Fibroblast of the aortic adventitia (primary cell): ENCODE measurements at regions not wholly inside any gene's neighbourhood (a gene's known extent, or its start where the extent isn't known, plus 50 kb on each side); places are given as distances from the start of the nearest gene placed in this dataset.
A peak's percentile ranks its signal among the peaks of the same experiment; 100 is the strongest.

Experiments used
- DNase-seq: peaks from one replicate; pipeline ENCODE4 v3.0.0-alpha.2; 2010; ENCODE audit warnings: low read depth
- H3K4me3 ChIP-seq: 2 replicates; pipeline ENCODE4 v1.5.1; 2011; ENCODE audit warnings: low read depth, mild to moderate bottlenecking, control low read depth, low read length, moderate library complexity
- TF ChIP-seq, protein P1 (sequence below): IDR thresholded peaks from 2 replicates; pipeline ENCODE4 v1.5.1; 2011; ENCODE audit warnings: mild to moderate bottlenecking, low read length, control low read depth, inconsistent platforms; ENCODE audit not compliant: insufficient read depth

DNA sequence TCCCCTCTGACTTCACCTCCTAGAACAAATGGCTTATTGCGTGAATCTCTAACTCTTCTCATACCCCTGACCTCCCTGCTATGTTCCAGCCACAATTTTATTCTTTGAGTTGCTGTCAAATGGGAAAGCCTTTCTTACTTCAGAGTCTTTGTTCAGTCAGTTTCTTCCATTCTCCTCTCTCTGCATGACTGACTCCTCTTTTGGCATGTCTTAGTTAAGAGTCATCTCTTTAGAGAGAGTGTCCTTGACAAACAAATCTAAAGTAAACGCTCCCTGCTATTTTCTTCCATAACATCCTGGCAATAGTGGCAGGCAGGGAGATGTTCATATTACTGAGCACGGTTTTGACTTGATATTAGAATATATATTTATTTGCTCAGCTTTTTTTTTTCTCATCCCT, 170.7 kb upstream of the ERBB4 start:
- no peak for DNase-seq
- TF ChIP-seq, protein P1, sequence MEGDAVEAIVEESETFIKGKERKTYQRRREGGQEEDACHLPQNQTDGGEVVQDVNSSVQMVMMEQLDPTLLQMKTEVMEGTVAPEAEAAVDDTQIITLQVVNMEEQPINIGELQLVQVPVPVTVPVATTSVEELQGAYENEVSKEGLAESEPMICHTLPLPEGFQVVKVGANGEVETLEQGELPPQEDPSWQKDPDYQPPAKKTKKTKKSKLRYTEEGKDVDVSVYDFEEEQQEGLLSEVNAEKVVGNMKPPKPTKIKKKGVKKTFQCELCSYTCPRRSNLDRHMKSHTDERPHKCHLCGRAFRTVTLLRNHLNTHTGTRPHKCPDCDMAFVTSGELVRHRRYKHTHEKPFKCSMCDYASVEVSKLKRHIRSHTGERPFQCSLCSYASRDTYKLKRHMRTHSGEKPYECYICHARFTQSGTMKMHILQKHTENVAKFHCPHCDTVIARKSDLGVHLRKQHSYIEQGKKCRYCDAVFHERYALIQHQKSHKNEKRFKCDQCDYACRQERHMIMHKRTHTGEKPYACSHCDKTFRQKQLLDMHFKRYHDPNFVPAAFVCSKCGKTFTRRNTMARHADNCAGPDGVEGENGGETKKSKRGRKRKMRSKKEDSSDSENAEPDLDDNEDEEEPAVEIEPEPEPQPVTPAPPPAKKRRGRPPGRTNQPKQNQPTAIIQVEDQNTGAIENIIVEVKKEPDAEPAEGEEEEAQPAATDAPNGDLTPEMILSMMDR = no peak
- no peak overlapping the region for H3K4me3 ChIP-seq

DNA sequence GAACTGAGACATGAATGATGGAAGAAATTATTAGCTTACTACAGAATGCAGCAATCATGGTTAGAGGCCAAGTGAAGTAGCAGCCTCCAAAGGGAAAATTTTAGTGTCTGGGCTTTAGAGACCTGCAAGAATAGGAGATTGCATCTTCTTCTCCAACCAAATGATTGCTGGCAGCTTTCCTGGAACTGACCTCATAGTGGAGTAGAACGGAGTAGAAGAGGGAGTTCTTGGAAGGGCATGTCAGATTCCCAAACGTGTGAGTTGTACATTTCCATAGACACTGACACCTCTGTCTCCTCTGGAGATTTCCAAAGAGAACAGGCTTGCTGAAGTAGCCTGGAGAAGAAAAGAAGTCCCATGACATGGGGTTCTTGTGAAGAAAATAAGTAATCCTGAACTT, 169.8 kb upstream of the ERBB4 start:
- peak; percentile 21 for DNase-seq
- H3K4me3 ChIP-seq = no peak overlapping the region

DNA sequence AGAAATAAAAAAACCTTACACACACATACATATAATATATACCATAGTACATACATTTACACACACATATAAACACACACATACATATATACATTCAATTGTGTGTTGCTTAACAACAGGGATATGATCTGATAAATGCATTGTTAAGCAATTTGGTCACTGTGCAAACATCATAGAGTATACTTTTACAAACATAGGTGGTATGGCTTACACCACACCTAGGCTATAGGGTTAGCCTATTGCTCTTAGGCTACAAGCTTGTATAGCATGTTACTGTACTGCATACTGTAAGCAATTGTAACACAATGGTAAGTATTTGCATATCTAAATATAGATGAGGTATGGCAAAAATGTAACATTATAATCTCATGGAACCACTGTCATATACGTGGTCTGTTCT, 156.8 kb upstream of the ERBB4 start:
- no peak for DNase-seq
- H3K4me3 ChIP-seq = no peak overlapping the region
- TF ChIP-seq, protein P1 = no peak

More for the DNA sequence above, 169.8 kb upstream of the ERBB4 start:
- TF ChIP-seq, protein P1 = no peak

DNA sequence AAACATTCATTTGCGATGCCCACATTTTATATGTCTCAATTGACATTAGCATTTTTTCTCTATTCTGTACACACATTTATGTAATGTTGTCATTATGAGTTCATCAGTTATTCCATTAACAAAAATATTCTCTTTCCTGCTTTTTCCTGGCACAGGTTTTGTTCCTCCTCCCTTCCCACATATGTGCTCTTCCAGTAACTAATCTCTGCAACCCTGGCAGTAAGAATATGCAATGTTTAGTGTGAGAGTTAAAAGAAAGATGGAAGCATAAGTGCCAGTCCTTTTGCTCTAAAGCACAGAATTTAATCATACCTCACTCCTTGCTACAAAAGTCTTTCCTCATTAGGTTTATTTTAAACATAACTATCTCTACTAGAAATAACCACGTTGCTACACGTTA, 155.8 kb upstream of the ERBB4 start:
- TF ChIP-seq, protein P1 = no peak
- H3K4me3 ChIP-seq = no peak overlapping the region
- no peak for DNase-seq

DNA sequence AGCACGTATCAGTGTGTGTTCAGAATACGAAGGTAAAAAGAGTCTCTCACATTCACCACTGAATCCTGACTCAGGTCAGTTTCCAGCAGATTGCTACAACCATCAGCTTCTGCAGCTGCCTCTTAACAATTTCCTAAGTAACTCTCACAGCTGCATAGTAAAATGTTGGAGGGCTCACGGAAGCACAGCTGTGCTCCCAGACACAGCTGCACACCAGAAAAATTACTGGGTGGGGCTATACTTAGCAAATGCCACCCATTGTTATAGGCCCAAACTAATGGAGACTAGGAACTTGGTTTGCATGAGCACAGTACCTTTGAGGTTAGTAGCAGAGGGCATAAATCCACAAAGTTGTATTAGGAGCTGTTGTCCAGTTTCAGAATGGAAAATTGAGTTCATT, 153.9 kb upstream of the ERBB4 start:
- no peak overlapping the region for H3K4me3 ChIP-seq
- no peak for DNase-seq
- TF ChIP-seq, protein P1 = no peak

DNA sequence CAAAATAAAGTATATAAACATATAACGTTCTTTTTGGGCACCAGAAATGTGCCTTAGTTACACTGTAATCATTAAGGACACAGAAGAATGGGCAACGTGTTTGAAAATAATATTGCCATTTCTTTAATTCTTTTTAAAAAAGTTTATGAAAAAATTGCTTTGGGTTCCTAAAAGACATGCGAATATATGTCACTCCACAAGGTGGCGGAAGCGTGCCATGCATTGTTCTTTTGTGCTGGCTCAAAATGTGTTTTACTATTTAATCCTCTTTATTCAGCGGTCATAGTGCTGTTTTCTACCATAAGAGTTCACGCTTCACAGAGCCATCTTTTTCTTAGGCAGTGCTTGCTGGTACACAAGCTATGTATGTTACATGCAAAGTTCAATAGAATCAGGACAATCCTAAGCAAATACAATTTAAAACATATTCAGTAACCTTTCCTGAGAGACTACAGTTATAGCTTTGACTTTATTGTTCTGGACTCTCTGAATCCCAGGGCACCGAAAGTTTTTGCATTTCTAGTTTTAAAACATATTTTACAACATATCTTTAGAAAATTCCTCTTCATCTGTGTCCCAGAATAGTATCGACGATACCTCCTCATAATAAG, 147.8 kb upstream of the ERBB4 start:
- H3K4me3 ChIP-seq = no peak overlapping the region
- DNase-seq = peak; percentile 85
- TF ChIP-seq, protein P1 = peak; percentile 89
